GM23338 (cell line): ENCODE measurements at regions not wholly inside any gene's neighbourhood (a gene's known extent, or its start where the extent isn't known, plus 50 kb on each side); places are given as distances from the start of the nearest gene placed in this dataset.

Source experiments
- ATAC-seq: fragments of 200-7000 bp; cut with Tn5 transposase; 3 replicates; pipeline ENCODE4 v1.9.1; 2020
- DNase-seq: peaks from one replicate; pipeline ENCODE4 v3.0.0-alpha.2; 2015; ENCODE audit warnings: low spot score
- H2AFZ ChIP-seq: fragments of 200-600 bp; sonication (generic); 2 replicates; pipeline ENCODE4 v1.8.0; 2016; ENCODE audit warnings: antibody characterized with exemption, mild to moderate bottlenecking, moderate library complexity
- H3F3A ChIP-seq: fragments of 200-600 bp; sonication (generic); replicated peaks from 2 replicates; pipeline ENCODE4 v1.8.0; 2017; ENCODE audit warnings: antibody characterized with exemption, mixed run types, low read depth
- H3K27ac ChIP-seq: fragments of 200-600 bp; sonication (generic); 2 replicates; pipeline ENCODE4 v1.6.1; 2016; ENCODE audit warnings: low read depth
- H3K27me3 ChIP-seq: fragments of 200-600 bp; sonication (generic); 2 replicates; pipeline ENCODE4 v1.8.0; 2016; ENCODE audit warnings: mild to moderate bottlenecking, mixed run types, moderate library complexity; ENCODE audit not compliant: insufficient read depth
- H3K36me3 ChIP-seq: fragments of 200-600 bp; sonication (generic); 2 replicates; pipeline ENCODE4 v1.8.0; 2016; ENCODE audit warnings: mild to moderate bottlenecking; ENCODE audit not compliant: insufficient read depth
- H3K4me1 ChIP-seq: fragments of 200-600 bp; sonication (generic); 2 replicates; pipeline ENCODE4 v1.8.0; 2016; ENCODE audit warnings: mild to moderate bottlenecking, moderate library complexity; ENCODE audit not compliant: insufficient read depth
- H3K4me2 ChIP-seq: fragments of 200-600 bp; sonication (generic); 2 replicates; pipeline ENCODE4 v1.7.1; 2017; ENCODE audit warnings: mixed run types
- H3K4me3 ChIP-seq: fragments of 200-600 bp; sonication (generic); 2 replicates; pipeline ENCODE4 v1.6.1; 2016; ENCODE audit warnings: mixed run types
- H3K79me2 ChIP-seq: fragments of 200-600 bp; sonication (generic); replicated peaks from 2 replicates; pipeline ENCODE4 v1.8.0; 2017; ENCODE audit warnings: mild to moderate bottlenecking; ENCODE audit not compliant: insufficient read depth
- H3K9me2 ChIP-seq: fragments of 200-600 bp; sonication (generic); 2 replicates; pipeline ENCODE4 v1.8.0; 2017; ENCODE audit not compliant: insufficient read depth
- H4K20me1 ChIP-seq: fragments of 200-600 bp; sonication (generic); replicated peaks from 2 replicates; pipeline ENCODE4 v1.8.0; 2017; ENCODE audit warnings: mild to moderate bottlenecking; ENCODE audit not compliant: insufficient read depth
- H3K27ac Mint-ChIP-seq: 2 replicates; pipeline ENCODE4 v1.8.0; 2020; ENCODE audit warnings: inconsistent platforms, mild to moderate bottlenecking, moderate library complexity, mixed read lengths
- H3K27me3 Mint-ChIP-seq: 3 replicates; pipeline ENCODE4 v1.8.0; 2022; ENCODE audit warnings: low read depth, mild to moderate bottlenecking, moderate library complexity, mixed read lengths, inconsistent platforms; ENCODE audit not compliant: insufficient read depth, poor library complexity
- H3K36me3 Mint-ChIP-seq: 3 replicates; pipeline ENCODE4 v1.8.0; 2021; ENCODE audit warnings: low read depth, mild to moderate bottlenecking, inconsistent platforms, moderate library complexity, mixed read lengths
- H3K4me1 Mint-ChIP-seq: 3 replicates; pipeline ENCODE4 v1.8.0; 2020; ENCODE audit warnings: mild to moderate bottlenecking, inconsistent platforms, mixed read lengths
- H3K4me3 Mint-ChIP-seq: 3 replicates; pipeline ENCODE4 v1.8.0; 2021; ENCODE audit warnings: moderate library complexity, mild to moderate bottlenecking, inconsistent platforms, mixed read lengths
- H3K9me3 Mint-ChIP-seq: 3 replicates; pipeline ENCODE4 v1.8.0; 2020; ENCODE audit warnings: moderate library complexity, mild to moderate bottlenecking, inconsistent platforms, mixed read lengths
- CREB1 ChIP-seq: fragments of 250-450 bp; sonication (Bioruptor Pico); IDR thresholded peaks from 2 replicates; pipeline ENCODE4 v1.5.0; 2020; ENCODE audit warnings: low read depth, mild to moderate bottlenecking, moderate library complexity
- CTCF ChIP-seq, 2 experiments: fragments of 200-600 bp in 1 of 2; sonication (generic) in 1 of 2; conservative IDR thresholded peaks; 2 replicates each; pipeline versions ENCODE4 v1.5.1 to v1.6.1; 2016 to 2017; ENCODE audit warnings: antibody characterized with exemption in 2 of 2, low read depth in 2 of 2, mild to moderate bottlenecking in 2 of 2, moderate library complexity in 1 of 2
- ETS1 ChIP-seq: IDR thresholded peaks from 2 replicates; pipeline ENCODE4 v1.6.1; 2016; ENCODE audit warnings: antibody characterized with exemption
- EZH2 ChIP-seq: fragments of 200-600 bp; sonication (generic); IDR thresholded peaks from one replicate; pipeline ENCODE4 v1.8.0; 2017; ENCODE audit warnings: antibody characterized with exemption, mild to moderate bottlenecking, low read depth; ENCODE audit not compliant: unreplicated experiment
- EZH2phosphoT487 ChIP-seq: fragments of 200-600 bp; sonication (generic); IDR thresholded peaks from one replicate; pipeline ENCODE4 v1.8.1; 2018; ENCODE audit warnings: antibody characterized with exemption; ENCODE audit not compliant: unreplicated experiment
- JUNB ChIP-seq: IDR thresholded peaks from one replicate; pipeline ENCODE4 v1.6.1; 2016; ENCODE audit warnings: antibody characterized with exemption; ENCODE audit not compliant: unreplicated experiment
- NANOG ChIP-seq: IDR thresholded peaks from 2 replicates; pipeline ENCODE4 v1.6.1; 2016; ENCODE audit warnings: antibody characterized with exemption, borderline replicate concordance
- POLR2AphosphoS5 ChIP-seq: IDR thresholded peaks from 2 replicates; pipeline ENCODE4 v1.6.1; 2016; ENCODE audit warnings: antibody characterized with exemption, low read depth
- REST ChIP-seq: IDR thresholded peaks from one replicate; pipeline ENCODE4 v1.6.1; 2018; ENCODE audit warnings: antibody characterized with exemption; ENCODE audit not compliant: unreplicated experiment
- STAT1 ChIP-seq: IDR thresholded peaks from one replicate; pipeline ENCODE4 v1.6.1; 2016; ENCODE audit warnings: antibody characterized with exemption; ENCODE audit not compliant: unreplicated experiment
- ZNF114 ChIP-seq: fragments of 250-450 bp; sonication (Bioruptor Pico); IDR thresholded peaks from 2 replicates; pipeline ENCODE4 v1.5.0; 2020; ENCODE audit warnings: mild to moderate bottlenecking, moderate library complexity
- ZNF331 ChIP-seq: fragments of 250-450 bp; sonication (Bioruptor Pico); IDR thresholded peaks from 2 replicates; pipeline ENCODE4 v1.5.0; 2020; ENCODE audit warnings: low read depth, mild to moderate bottlenecking, moderate library complexity
- ZNF462 ChIP-seq: fragments of 250-450 bp; sonication (Bioruptor Pico); IDR thresholded peaks from 2 replicates; pipeline ENCODE4 v1.5.0; 2020; ENCODE audit warnings: mild to moderate bottlenecking, moderate library complexity

GRCh38 chr3:110736332-110736731 is 335.3 kb upstream of the NECTIN3 start:
- peaks cover 7% of the 10 kb centered on the region; the same call in 1 of the 2 replicates for H3K9me2 ChIP-seq
- no peaks in the 10 kb centered on the region for H4K20me1 ChIP-seq
- H3K4me3 ChIP-seq: no peak overlapping the region
- H3K79me2 ChIP-seq: no peaks in the 10 kb centered on the region
- Mint-ChIP-seq H3K9me3 (no peaks in the 10 kb centered on the region), H3K27ac (no peak overlapping the region), H3K36me3 (no peaks in the 10 kb centered on the region; the same call in 2 of the 3 replicates), H3K4me3 (no peak overlapping the region), H3K27me3 (no peaks in the 10 kb centered on the region), H3K4me1 (no peaks in the 10 kb centered on the region)
- ATAC-seq: no peak
- no peak overlapping the region for H3K4me2 ChIP-seq
- H2AFZ ChIP-seq: no peak overlapping the region
- no peaks in the 10 kb centered on the region for H3K4me1 ChIP-seq
- no peak overlapping the region for H3K27ac ChIP-seq
- TF ChIP-seq ETS1 (no peak), ZNF462 (CRISPR knock-in tag) (no peak), EZH2phosphoT487 (no peak), ZNF331 (CRISPR knock-in tag) (no peak), EZH2 (no peak), JUNB (no peak), NANOG (no peak), REST (no peak), CTCF (conservative IDR thresholded peaks at IDR 0.05; ENCODE audit: low read depth in 2 of 2) (no peak), POLR2AphosphoS5 (no peak), STAT1 (no peak), ZNF114 (CRISPR knock-in tag) (no peak), CREB1 (CRISPR knock-in tag) (no peak)
- no peaks in the 10 kb centered on the region for H3F3A ChIP-seq
- no peaks in the 10 kb centered on the region for H3K27me3 ChIP-seq
- no peaks in the 10 kb centered on the region for H3K36me3 ChIP-seq
- no peak for DNase-seq
